GM19372 (cell line): ENCODE measurements at regions not wholly inside any gene's neighbourhood (a gene's known extent, or its start where the extent isn't known, plus 50 kb on each side); places are given as distances from the start of the nearest gene placed in this dataset.
"Not testable (repeated sequence)": the region's sequence is repeated elsewhere in the genome, so short reads cannot be mapped to it uniquely, and the experiment has no call there.

Experiments used
- ATAC-seq: cut with Tn5 transposase; IDR thresholded peaks from one replicate; pipeline ENCODE4 v1.9.1; 2021; ENCODE audit warnings: mild to moderate bottlenecking, low read depth, moderate library complexity; ENCODE audit not compliant: unreplicated experiment

DNA sequence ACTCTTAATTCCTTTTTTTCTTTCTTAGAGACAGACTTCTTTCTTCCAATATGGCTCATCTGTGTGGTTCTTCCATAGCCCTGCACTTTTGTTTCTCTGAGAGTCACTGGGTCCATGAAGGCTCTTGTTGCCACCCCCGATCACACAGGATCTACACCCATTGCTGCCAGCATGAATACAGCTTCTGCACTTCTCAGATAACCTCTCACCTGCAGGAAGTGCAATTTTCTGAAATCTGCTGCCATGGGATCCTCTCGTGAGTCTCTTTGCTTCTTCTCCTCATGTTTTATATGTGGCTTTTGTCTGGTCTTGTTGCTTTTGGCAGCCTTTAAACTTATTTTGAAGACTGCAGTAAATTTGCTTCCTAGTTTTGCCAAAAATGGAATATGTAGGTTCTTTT is 171.2 kb downstream of the TMEM167A start:
- ATAC-seq = no peak

DNA sequence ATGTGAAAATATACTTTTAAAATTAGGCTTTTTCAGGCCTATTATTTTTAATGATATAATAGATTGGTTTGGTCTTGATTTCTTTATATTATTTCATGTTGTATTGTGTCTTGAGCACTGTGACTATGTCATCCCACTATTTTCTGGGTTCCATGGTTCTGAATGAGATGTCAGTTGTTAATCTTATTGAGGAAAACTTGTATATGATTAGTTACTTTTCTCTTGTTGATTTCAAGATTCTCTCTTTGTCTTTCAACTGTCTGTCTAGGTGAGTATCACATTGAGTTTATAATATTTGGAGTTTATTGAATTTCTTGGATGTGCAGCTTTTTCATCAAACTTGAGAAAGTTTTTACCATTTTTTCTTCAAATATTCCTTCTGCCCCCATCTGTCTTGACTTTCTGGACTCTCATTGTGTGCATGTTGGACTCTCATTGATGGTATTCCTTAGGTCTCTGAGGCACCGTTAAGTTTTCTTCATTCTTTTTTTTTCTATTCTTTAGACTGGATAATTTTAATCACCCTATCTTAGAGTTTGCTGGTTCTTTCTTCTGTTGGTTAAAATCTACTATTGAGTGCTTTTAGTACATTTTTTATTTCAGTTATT is 175.8 kb downstream of the TMEM167A start:
- no peak for ATAC-seq

DNA sequence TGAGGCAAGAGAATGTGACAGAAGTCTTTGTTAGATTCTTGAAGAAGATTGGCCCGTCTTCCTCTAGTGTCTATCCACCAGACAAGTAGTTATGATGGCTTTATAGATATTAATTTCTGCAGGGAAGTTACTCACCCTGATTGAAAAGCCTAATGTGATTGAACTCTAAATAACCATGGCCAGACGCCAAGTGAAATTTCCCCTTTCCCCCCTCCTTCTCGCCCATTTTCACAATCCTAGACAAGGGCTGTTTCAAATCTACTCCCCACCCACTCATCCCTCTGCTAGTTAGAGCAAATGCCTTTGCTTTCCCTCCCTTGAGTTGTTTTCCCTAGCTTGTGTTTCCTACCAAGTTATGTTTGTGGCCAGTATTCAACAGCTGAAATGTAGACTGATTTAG is 182.5 kb downstream of the TMEM167A start:
- ATAC-seq = no peak

DNA sequence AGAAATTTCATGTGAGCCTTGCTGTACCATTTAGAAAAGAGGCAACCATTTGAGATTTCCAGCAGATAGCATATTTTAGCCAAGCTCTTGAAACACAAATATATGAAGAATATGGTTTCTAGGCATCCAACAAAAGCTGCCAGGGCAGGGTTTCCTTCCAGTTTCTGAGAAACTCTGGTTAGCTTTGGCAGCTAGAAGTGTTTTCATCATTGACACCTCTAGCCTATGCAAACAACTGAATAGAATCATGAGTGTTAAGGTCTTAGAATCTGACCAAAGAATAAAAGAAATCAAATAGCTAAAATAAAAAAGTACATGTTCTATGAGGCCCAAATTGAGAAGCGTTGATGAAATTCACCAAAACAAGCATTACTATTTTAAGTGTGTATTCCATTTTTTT is 188.1 kb downstream of the TMEM167A start:
- no peak for ATAC-seq

DNA sequence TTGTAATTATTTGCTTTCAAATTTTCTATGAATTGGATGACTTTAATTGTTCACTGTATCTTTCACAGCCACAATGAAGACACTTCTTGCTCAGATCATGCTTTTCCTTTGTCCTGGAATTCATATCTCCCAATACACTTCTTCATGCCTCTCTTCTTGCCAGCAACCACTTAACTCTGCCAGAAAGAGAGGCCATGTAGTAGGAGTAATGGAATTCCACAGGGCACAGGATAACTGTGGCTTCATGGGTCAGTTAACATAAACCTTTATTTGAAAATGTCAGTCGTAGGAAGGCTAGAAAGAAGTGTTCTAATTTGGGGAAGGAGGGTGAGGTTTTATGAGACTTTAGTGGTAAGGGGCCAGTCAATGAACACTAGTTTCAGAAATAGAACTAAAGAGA is 190.3 kb downstream of the TMEM167A start:
- no peak for ATAC-seq

DNA sequence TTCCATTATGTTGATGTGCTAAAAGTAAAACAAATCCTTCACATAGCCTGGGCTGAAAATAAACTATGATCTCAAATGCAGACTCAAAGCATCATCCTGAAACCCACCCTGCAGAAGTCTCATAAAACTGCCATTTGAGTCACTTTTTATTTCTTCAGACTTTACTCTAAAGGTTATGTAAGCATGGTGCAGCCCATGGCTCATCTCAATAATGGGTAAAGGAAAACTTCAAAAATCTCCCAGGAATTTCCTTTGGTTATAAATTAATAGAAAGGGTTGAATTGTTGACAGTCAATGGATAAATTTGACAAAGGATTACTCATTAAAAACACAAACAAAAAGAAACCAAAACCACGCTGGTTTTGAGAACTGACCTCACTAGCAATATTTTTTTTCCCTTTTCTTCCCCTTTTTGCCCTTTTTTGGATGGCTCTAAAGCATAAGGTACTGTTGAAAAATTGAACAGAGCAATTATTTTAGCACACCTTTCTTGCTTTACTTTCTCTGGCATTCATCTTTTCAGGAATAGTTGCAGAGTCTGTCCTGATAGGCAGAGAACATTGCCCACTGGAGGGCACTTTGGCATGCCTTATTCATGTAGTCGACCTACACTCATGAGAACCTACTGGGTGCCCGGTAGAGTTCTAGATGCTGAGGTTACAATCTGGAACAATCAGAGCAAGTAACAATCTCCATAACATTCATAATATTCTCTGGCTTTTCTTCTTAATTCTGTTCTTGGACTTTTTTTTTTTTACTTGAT is 191.4 kb downstream of the TMEM167A start:
- peak; percentile 43 for ATAC-seq

DNA sequence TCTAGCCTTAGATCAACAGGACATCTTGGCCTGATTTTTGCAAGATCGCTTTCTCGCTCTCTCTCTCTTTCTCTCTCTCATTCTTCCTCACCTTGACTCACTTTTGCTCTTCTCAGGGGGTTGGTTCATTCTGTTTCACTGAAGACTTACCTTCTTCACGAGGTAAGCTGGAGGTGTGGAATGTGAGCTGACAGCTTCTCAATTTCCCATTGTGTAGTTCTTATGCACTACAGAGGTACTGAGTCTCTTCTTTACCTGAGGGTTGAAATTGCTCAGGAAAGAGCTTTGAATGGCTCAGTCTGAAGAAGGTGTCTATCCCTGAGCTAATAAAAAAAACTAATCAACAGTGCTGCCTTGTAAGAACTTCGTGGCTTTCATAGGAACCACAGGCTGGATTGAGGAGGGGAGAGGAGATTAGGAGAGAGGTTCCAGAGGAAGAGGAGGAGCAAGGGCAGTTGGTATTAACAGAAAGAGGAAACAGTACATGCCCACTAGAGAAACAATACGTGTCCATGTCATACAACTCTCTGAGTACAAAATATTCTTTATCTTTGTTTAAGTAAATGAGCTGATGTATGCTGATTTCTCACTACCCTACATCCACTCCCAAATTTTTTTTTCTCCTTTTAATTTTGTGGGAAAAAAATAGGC is 192.2 kb downstream of the TMEM167A start:
- ATAC-seq = no peak

DNA sequence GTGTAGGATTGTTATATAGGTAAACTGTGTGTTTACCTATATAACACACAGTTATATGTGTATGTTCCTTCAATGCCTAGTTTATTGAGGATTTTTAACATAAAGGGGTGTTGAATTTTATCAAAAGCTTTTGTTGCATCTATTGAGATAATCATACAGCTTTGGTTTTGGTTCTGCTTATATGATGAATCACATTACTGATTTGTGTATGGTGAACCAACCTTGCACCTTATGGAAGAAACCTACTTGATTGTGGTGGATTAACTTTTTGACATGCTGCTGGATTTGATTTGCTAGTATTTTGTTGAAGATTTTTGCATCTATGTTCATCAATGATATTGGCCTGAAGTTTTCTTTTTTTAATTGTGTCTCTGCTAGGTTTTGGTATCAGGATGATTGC is 194.9 kb downstream of the TMEM167A start:
- no peak for ATAC-seq

DNA sequence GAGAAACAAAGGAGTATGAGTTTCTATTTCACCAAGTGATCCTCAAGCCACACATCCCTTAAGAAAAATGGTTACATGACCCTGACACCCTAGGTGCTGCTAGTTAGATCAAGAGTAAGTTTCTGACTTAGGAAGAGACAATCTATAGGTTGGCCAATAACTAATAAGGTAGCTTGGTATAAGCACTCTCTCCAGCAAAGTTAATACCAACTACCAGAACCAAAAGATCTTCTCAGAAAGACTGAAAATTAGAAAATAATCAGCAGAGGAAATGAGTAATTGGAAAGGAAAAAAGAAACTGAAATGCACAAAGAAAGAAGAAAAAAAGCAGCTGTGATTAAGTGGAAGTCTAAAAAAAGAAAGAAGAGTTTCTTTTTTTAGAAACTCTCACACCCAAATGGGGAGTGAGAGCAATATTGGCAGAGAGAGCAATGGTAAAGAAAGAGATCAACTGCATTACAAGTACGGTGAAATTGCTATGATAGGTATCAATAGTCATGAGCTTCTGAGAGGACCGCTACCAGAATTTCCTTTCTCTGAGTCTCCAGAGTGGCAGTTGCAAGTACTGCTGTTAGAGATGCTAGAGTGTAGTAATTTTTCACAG is 195.5 kb downstream of the TMEM167A start:
- no peak for ATAC-seq

DNA sequence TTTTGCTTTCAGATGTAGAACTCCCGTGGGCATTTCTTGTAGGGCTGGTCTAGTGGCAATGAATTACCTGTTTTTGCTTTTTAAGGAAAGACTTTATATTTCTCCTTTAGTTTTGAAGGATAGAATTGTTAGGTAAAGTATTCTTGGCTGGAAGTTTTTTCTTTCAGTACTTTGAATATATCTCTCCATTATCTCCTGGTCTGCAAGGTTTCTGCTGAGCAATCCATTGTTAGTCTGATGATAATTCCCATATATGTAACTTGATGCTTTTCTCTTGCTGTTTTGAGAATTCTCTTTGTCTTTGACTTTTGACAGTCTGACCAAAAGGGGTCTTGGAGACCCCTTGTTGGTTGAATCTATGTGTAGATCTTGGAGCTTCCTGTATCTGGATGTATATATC is 198.1 kb downstream of the TMEM167A start:
- ATAC-seq = no peak

DNA sequence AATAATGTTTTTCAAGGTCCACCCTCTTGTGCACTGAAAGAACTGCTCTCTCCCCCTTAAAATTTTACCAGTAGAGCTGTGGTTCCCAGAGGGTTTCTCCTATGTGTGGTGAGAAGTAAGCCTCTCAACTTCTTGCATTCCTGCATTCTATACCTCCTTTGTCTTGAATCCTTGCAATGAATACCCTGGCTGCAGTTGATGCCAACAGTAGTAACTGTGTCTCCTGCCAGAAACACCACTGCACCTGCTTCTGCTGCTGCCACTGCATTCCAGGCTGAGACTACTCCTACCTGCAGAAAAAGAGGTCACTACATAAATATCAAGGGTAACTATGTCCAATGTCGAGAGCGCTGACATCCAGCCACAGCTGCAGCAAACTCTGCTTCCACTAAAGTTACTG is 203.7 kb downstream of the TMEM167A start:
- no peak for ATAC-seq

DNA sequence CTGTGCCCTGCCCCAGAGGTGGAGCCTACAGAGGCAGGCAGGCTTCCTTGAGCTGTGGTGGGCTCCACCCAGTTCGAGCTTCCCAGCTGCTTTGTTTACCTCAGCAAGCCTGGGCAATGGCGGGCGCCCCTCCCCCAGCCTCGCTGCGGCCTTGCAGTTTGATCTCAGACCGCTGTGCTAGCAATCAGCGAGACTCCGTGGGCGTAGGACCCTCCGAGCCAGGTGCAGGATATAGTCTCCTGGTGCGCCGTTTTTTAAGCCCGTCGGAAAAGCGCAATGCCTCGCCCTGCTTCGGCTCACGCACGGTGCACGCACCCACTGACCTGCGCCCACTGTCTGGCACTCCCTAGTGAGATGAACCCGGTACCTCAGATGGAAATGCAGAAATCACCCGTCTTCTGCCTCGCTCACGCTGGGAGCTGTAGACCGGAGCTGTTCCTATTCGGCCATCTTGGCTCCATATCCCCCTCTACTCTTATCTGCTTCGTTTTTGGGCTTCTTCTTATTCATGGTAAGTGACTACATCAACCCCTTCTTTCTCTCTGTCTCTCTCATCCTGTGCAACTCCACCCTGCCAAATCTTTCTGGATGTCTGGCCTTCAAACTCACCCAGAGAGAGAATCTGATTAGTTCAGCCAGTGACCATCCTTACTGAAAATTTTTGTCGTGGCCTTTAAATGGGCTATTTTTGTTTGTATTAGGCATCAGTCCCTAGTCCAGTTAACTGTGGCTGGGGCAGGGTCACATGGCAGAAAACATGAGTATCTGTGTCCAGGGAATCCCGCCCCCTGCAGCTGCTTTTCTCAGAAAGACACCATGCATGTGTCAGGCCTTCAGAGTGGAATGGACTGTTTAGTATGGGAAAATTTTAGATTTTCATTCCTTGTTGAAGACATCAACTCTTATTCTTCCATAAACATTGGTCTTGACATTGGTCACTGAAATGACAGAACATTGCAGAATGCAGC is 204.6 kb downstream of the TMEM167A start:
- not testable (repeated sequence) for ATAC-seq

DNA sequence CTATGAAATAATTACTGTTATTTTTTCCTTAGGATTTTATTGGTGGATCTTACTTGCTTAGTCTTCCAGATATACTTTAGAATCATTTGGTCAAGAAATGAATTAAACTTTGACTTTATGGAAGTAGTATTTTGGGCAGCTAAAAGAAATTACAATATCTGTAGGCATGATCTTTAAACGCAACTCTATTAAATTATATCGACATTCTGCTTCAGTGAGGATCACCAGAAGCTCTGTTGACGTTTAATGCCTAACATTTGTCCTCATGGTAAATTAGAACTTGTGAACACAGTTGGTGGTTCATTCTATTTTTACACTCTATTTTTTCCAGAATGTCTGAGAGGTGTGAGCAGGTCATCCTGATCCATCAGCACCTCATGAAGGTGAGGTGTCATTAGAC is 211.6 kb downstream of the TMEM167A start:
- ATAC-seq = no peak

DNA sequence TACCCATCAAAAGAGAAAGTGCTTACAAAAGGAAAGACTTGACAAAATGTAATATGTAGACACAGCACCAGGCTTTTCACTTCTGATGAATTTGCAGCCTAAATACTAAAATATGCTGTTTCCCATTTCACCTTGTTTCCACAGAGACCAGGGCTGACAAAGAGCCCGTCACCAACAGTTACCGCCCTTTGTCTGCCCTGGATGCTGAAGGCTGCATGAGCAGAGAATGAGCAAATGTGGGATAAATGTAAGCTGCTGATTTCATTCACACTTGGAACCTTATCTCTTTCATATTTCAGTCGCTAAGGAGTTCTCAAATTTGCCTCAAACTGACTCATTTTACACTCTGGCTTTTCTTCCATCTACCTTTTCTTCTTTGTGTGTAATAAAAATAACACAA is 213.9 kb downstream of the TMEM167A start:
- no peak for ATAC-seq

DNA sequence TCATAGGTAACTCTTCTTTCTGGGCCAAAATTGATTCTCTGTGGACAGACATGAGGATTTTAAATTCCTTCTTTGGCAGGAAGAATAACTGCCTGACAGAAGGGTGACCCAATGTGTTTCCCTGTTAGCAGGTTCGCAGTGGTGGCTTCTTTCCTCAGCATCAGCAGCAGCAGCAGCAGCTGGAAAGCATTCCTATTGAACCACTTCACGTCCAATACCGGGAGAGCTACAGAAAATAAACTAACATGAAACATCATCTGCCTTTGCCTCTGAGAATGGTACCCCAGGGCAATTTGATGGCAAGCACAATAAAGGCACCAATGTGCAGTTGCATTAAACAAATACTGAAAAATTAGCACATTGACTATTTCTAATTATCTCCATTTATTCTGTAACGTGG is 214.5 kb downstream of the TMEM167A start:
- no peak for ATAC-seq

DNA sequence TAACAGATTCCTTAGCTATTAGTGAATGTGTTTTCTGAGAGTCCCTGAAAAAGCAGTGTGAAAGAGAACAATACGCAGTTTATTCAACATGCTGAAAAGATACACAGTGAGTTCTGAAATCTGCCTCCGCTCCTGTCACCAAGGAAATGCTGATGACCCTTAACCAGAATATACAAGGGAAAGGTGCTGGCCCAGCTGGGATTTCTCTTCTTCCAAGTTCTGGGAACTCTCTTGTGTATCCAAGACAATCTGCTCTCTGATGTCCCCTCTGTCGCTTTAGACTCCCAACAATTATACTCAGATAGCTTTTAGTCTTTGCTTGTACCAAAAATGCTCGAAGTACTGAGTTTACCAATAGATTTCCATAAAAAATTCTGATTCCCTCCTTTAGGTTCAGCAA is 214.9 kb downstream of the TMEM167A start:
- ATAC-seq = no peak

DNA sequence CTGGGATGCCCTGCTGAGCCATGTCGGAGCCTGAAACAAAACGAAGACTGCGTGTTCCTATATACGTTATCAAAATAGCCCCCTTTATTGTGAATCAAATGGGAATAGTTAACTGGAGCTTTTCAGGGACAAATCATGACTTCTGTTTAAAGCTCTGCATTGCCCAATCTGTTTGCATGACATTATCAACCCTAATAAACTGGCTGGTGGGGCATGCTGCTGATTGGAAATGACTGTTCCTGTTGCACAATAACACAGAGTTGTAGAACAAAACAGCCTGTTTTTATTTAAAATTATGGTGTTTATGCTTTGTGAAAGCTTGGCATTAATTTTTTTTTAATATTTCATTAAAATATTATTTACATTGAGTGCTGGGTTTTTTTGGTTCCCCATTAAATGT is 215.5 kb downstream of the TMEM167A start:
- no peak for ATAC-seq

DNA sequence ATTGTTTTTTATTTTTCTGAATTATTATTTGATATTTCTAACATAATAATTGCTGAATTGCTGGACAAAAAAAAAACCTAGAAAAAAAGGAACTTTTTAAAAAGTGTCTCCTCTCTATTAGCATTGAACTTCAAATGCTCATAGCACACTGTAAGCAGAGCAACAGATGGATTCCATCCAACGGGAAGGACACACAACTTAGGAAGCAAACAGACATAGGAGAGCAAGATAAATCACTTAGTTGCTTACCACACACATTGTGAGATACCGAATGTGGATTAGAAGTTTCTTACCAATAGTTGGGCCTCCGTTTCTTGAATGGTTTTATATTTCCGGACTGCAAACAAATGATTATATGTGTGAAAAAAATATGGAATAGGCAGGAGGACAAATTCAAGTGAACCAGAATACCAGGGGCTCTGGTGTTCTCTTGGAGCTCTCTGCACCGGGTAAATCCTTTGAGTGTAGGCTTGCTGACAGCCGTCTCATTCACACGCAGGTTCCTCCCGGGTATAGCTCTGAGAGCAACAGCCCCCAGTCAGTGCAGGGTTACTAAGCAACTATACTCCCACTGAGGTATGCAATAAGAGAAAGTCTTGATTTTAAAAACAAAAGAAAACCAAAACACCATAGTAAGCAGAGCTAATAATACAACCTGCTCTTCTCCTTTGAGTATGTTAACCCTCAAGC is 217.6 kb downstream of the TMEM167A start:
- no peak for ATAC-seq

DNA sequence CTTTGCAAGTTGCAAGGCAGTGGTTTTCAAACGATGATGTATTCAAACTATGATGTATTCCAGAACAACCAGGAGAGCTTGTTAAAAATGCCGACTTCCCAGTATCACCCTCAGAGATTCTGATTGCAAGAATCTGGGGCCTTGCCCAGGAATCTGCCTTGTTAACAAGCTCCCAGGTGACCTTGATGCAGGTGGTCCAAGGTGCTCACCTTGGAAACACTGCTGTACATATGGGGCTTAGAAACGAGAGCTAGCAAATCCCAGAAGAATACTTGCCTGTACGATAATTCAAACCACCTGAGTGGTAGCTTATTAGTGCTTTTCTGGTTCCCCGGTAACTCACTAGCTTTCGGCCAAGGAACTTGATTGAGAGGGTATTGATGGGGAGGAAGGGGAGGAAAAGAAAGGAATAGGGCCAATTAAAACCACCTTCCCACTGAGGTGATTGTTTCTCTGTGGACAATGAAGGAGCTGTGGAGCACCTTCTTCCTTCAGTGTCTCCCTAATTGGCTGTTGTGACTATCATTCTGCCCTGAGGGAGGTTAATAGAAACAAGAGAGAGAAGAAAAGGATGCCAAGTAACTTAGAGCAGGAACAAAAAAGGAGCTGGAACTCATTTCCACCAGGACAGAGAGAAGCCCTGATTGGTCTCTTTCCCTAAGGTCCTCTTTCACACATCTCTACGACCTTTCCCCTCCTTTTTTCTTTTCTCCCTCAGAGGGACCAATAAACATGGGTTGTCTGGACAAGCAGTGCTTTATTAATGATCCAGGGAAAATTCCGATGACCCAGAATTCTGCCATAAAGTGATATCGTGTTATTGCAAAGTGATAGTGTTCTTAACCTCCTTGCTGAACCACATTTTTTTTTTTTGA is 218.8 kb downstream of the TMEM167A start:
- ATAC-seq = no peak
